Fibroblast of villous mesenchyme (primary cell): ENCODE measurements at regions not wholly inside any gene's neighbourhood (a gene's known extent, or its start where the extent isn't known, plus 50 kb on each side); places are given as distances from the start of the nearest gene placed in this dataset.

ENCODE experiments used
- DNase-seq: peaks from one replicate; pipeline ENCODE4 v3.0.0-alpha.2; 2010; ENCODE audit warnings: low read depth
- H3K4me3 ChIP-seq: 2 replicates; pipeline ENCODE4 v1.5.1; 2011; ENCODE audit warnings: low read depth, mild to moderate bottlenecking, low read length
- TF ChIP-seq, protein P1 (sequence below): IDR thresholded peaks from 2 replicates; pipeline ENCODE4 v1.5.1; 2012; ENCODE audit warnings: low read depth, mild to moderate bottlenecking, low read length; ENCODE audit not compliant: insufficient read depth

GRCh38 chr20:11328839-11329238 is 588.9 kb upstream of the BTBD3 start:
- H3K4me3 ChIP-seq: no peak overlapping the region
- DNase-seq: no peak
- TF ChIP-seq, protein P1, sequence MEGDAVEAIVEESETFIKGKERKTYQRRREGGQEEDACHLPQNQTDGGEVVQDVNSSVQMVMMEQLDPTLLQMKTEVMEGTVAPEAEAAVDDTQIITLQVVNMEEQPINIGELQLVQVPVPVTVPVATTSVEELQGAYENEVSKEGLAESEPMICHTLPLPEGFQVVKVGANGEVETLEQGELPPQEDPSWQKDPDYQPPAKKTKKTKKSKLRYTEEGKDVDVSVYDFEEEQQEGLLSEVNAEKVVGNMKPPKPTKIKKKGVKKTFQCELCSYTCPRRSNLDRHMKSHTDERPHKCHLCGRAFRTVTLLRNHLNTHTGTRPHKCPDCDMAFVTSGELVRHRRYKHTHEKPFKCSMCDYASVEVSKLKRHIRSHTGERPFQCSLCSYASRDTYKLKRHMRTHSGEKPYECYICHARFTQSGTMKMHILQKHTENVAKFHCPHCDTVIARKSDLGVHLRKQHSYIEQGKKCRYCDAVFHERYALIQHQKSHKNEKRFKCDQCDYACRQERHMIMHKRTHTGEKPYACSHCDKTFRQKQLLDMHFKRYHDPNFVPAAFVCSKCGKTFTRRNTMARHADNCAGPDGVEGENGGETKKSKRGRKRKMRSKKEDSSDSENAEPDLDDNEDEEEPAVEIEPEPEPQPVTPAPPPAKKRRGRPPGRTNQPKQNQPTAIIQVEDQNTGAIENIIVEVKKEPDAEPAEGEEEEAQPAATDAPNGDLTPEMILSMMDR: no peak

DNA sequence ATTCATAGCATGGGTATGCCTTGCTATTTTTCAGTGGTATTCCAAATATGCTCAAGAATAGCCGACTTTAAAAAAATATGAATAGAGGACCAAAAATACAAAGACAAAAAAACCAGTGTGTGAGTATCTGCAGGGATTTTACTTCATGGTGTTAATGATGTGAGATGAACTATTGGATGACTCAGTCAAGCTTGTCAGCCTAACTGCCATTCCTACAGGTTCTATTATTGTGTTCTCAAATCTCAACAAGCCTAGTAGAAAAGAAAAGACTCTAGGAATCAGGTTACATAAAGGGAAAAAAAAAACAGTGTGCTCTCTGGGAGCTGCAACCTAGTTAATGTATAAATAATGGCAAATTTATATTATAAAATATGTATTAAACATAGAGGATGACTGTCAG is 588.4 kb upstream of the BTBD3 start:
- TF ChIP-seq, protein P1: no peak
- DNase-seq: no peak
- no peak overlapping the region for H3K4me3 ChIP-seq

- TF ChIP-seq, protein P1: no peak
- no peak overlapping the region for H3K4me3 ChIP-seq
- DNase-seq: no peak
Observed at GRCh38 chr20:11331096-11331495, 586.6 kb upstream of the BTBD3 start.

GRCh38 chr20:11332381-11332780 is 585.3 kb upstream of the BTBD3 start:
- H3K4me3 ChIP-seq: no peak overlapping the region
- no peak for DNase-seq
- TF ChIP-seq, protein P1: no peak

GRCh38 chr20:11333634-11334033 is 584.1 kb upstream of the BTBD3 start:
- H3K4me3 ChIP-seq: no peak overlapping the region

GRCh38 chr20:11337361-11338130 is 580.1 kb upstream of the BTBD3 start:
- no peak overlapping the region for H3K4me3 ChIP-seq
- TF ChIP-seq, protein P1: no peak
- DNase-seq: no peak

More at GRCh38 chr20:11333634-11334033, 584.1 kb upstream of the BTBD3 start:
- TF ChIP-seq, protein P1: no peak
- no peak for DNase-seq
